T-helper 1 cell (primary cell): ENCODE measurements at regions not wholly inside any gene's neighbourhood (a gene's known extent, or its start where the extent isn't known, plus 50 kb on each side); places are given as distances from the start of the nearest gene placed in this dataset.
"Not testable (repeated sequence)": the region's sequence is repeated elsewhere in the genome, so short reads cannot be mapped to it uniquely, and the experiment has no call there.

Experiments
- DNase-seq, 5 donors: peaks; one replicate each; pipeline ENCODE4 v3.0.0-alpha.2; 2012 to 2020

- DNase-seq, result no peak
Observed at GRCh38 chr6:134447883-134448387, 130.0 kb upstream of the SGK1 start.

GRCh38 chr6:134447423-134447822 lies 129.5 kb upstream of the SGK1 start:
- DNase-seq, result no peak

- DNase-seq, result no peak
Observed at GRCh38 chr6:134446896-134447295, 129.0 kb upstream of the SGK1 start.

- DNase-seq, result no peak
Observed at GRCh38 chr6:134446218-134446848, 128.4 kb upstream of the SGK1 start.

DNA sequence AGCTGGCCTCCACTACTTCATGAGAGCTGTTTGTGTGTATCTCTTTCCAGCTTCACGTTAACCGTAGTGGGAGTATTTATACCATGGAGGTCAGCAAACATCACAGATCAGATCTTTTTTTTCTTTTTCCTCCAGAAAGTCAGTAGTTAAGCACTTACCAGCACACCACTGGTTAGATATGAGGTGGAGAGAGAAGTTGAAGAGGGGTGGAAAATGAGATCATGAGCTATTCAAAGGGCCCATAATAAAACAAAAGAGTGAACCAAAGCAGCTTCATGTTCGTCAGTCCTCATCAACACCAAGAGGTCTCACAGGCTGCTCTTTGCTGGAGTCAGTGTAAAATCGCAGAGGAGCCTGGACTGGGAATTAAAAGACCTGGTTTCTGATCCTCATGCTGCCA lies 125.1 kb upstream of the SGK1 start:
- DNase-seq, result no peak

DNA sequence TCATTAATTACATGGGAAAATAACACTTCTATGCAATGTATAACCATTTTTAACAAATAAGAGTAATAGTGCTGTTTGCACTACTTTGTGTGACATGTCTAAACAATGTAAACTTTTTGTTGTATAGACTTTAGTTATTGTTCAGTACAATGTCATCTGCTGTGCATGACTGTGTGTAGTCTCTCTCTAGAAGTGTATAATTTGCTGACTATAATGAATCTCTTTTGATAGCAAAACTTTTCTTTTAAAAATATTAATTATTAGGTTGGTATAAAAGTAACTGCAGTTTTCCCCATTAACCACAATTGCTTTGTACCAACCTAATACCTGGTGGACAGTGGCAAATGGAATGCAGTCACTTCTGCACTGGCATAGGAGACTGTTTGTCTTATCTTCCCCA lies 124.2 kb upstream of the SGK1 start:
- DNase-seq, result no peak

DNA sequence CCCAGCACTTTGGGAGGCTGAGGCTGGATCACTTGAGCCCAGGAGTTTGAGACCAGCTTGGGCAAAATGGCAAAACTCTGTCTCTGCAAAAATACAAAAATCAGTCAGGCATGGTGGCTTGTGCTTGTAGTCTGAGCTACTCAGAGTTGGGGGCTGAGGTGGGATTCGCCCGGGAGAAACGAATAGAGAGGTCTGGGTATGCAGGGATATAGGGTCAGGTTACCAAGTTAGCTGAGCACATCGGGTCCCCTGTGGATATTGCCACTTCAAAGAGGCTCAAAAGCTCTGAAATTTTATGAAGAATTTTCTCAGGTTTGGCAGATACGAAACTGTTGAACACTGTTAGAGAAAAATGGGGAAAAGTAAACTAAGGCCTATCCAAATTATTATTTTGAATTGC lies 120.9 kb upstream of the SGK1 start:
- no peak for DNase-seq

- DNase-seq, result peak in 1 of 5 donors; percentile 71
Observed at GRCh38 chr6:134437376-134437775, 119.5 kb upstream of the SGK1 start.

GRCh38 chr6:134436950-134437349 lies 119.0 kb upstream of the SGK1 start:
- peak in 1 of 5 donors; percentile 57 for DNase-seq

- DNase-seq, result peak in 2 of 5 donors; percentile 16 to 93
Observed at GRCh38 chr6:134436281-134436815, 118.4 kb upstream of the SGK1 start.

- DNase-seq, result no peak
Observed at GRCh38 chr6:134435814-134436280, 117.9 kb upstream of the SGK1 start.

DNA sequence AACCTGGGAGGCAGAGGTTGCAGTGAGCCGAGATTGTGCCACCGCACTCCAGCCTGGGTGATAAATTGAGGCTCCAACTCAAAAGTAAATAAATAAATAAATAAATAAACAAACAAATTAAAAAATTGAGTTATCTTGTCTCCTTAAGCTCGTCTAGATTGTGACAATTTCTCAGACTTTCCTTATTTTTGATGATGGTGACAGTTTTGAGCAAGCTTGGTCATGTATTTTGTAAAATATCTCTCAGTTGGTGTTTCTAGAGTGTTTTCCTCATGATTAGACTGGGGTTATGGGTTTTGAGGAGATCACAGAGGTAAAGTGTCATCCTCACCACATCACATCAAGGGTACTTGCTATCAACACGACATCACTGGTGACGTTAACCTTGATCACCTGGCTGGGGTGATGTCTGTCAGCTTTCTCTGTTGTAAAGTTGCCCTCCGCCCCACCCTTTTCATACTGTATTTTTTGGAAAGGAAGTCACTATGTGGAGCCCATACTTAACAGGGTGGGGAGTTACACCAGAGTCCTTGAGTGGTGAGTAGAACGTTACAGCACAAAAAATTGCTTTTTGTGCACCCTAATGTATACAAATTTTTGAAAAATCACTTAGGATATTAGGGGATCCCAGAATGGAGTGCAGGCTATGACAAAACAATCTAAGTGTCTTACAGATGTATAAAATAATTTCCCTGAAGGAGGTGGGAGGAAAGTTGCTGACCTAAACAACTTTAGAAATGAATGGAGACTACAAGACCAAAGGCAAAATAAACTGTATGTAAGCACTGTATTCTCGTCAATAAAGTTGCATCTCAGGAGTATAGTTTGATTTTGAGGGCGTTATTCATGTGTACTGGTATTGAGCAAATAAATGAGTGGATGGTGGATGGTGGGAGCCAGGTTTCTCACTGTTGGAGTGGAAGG lies 116.4 kb upstream of the SGK1 start:
- no peak for DNase-seq

- DNase-seq, result no peak
Observed at GRCh38 chr6:134432036-134432435, 114.1 kb upstream of the SGK1 start.

DNA sequence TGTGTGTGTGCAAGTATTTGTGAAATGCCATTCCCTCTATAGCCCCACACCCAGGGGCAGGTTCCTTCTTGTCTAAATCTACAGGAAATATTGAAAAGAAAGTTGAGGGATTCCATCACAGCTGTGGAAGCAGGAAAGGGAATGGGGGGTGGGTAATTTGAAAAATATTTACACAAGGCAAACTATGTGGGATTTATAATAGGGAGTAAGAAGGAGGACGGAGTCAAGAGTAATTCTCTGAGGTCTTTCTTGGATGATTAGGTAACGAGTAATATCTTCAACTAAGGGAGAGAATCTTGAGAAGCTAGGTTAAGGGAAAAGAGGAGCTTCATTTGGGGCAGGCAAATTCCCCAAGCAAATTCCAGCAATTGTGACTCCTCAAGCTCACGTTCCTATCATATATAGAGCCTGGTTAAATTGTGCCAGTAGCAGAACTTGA lies 113.5 kb upstream of the SGK1 start:
- DNase-seq, result no peak

DNA sequence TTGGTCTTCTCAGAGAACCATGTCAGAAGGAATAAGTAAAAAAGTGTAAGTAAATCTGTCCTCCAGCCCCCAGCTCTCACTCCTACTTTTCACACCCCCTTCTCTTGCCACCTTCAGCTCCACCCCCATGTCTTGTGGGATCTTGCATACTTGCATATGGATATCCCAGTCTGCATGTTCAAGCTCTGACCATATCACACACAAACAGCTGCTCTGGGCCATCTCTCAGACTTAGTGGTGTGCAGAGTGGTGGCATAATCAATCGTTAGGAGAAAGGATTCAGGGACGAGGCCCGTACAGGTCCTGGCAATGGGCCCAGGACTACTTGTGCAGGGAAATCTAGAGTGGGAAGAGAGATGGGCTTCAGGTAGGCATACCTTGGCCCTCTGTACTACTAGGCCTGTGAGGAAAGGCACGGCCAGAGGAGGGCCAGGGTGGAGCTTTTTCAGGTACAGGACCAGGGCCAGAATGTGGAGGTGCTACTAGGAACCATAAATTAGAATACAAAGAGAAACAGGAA lies 112.0 kb upstream of the SGK1 start:
- no peak for DNase-seq

- no peak for DNase-seq
Observed at GRCh38 chr6:134427721-134428120, 109.8 kb upstream of the SGK1 start.

- DNase-seq, result no peak
Observed at GRCh38 chr6:134426623-134427022, 108.7 kb upstream of the SGK1 start.

DNA sequence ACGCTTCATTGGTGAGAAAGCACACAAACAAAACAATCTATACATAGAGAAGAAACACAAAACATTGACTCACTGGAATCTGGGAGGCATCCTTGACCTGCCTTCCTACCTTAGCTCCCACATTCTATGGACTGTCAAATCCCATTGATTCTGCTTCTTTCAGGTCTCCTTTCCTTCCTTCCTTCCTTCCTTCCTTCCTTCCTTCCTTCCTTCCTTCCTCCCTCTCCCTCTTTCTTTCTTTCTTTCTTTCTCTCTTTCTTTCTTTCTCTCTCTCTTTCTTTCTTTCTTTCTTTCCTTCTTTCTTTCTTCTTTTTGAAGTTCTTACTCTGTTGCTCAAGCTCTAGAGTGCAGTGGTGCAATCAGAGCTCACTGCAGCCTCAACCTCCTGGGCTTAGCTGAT lies 108.0 kb upstream of the SGK1 start:
- DNase-seq, result not testable (repeated sequence)

- DNase-seq, result peak in 1 of 5 donors; percentile 31
Observed at GRCh38 chr6:134425513-134425912, 107.6 kb upstream of the SGK1 start.

DNA sequence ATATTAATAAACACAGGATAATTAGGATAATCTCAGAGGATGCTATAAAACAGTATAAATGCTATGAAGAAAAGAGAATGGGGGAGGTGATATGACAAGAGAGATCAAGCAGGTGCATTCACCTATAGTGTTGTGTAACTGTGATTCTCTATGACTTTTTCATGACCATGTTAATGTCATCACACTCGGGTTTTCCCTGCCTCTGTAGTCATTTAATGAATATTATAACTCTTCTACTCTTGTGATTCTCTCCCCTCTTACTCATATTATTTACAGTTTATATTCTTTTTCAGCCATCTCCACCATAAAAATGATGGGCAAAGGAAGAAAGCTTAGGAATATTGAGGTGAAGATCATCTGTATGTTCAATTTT lies 106.9 kb upstream of the SGK1 start:
- no peak for DNase-seq

DNA sequence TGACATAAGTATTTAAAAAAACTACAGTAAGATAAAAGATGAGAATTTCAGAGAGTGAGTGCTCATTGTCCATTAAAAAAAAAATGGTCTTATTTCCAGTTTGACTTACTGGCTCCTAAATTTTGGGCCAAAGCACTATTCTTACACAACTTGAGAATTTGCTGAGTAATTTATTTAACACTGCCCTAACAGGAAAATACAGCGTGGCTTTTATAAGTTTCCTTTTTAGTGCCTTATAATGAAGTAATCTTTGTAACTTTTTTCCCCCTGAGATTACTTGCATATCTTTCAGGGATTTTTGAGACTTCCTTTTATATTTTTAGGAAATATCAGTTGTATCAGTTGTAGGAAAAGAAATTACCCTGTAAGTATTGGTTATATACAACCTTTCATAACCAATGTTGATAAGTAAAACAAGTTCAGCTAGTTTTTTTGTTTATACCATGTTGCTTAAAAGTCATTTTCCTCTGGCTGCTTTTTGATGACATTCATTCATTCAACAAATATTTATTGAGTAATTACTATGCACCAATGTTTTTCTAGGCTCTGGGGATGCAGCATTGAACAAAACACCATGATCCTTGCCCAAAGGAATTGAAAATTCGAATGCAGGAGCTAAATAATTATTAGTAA lies 106.4 kb upstream of the SGK1 start:
- no peak for DNase-seq

DNA sequence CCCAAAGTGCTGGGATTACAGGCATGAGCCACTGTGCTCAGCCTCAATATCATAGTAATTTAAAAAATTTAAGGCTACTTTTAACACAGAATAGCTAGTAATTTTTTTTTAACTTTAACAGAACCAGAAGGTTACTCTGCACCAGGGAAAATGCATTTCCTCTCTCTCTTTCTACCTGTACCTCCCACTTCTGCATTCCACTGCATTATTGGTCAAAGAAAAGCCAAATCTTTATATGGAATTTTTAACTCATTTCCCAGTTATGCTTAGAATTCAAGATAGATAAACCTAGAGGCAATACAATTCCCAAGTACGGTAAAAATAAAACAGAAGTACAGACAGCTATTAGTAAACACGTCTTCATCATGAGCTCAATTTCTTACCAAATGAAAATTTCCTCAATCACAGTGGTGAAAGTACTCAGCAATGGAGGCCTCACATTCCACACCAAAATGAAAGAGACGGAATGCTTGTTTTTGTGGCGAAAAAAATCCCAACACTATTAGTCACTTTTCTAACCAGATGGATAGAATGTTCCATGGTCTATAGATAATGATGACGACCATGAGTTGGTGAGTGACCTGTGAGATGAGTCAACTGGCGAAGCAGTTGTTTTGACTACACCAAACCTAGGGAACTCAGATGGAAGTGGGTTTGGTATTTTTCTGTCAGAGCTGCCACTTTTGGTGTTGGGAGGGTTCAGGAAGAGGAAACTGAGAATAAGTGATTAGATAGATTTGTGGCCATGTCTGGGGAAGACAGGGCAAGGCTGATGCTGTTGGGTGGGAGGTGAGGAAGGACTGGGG lies 104.7 kb upstream of the SGK1 start:
- no peak for DNase-seq
